Esophagus muscularis mucosa (tissue), 4 donors: ENCODE measurements at regions not wholly inside any gene's neighbourhood (a gene's known extent, or its start where the extent isn't known, plus 50 kb on each side); places are given as distances from the start of the nearest gene placed in this dataset.

Experiments
- EP300 ChIP-seq: sonication (generic); formaldehyde crosslinking; IDR thresholded peaks from one replicate; pipeline ENCODE4 v1.6.1; 2017; ENCODE audit warnings: antibody characterized with exemption
- POLR2A ChIP-seq: fragments of 450-650 bp; IDR thresholded peaks from one replicate; pipeline ENCODE4 v1.6.1; 2017; ENCODE audit warnings: antibody characterized with exemption, moderate library complexity, mild to moderate bottlenecking, low read depth
- POLR2AphosphoS5 ChIP-seq, 2 donors: sonication (generic); formaldehyde crosslinking; IDR thresholded peaks; one replicate each; pipeline ENCODE4 v1.6.1; 2017; ENCODE audit warnings: antibody characterized with exemption in 2 of 2
- TF ChIP-seq, protein P1 (sequence below), 3 experiments: fragments of 200-600 bp in 2 of 3; fragments of 450-650 bp in 1 of 3; sonication (generic) in 2 of 3; IDR thresholded peaks; one replicate each; pipeline ENCODE4 v1.5.1; 2017 to 2019; ENCODE audit warnings: antibody characterized with exemption in 3 of 3, mild to moderate bottlenecking in 2 of 3, moderate library complexity in 1 of 3

DNA sequence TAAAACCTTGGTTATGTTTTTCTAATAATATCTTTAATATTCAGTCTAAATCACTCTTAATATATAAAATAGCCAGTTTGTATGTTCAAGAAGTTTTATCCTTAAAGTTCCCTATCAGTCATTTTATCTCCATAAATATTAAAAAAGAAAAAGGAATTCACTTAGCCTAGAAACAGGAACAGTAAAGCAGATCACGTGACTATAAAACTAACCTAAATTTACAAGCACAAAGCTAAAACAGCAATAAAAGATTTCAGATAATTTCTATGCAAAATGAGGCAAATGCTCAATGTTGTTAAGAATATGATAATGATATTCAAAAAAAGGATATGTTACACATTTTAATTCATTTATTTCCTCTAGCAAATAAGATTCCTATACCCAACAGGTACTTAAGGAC lies 57.1 kb upstream of the TNIP3 start:
- TF ChIP-seq POLR2A (no peak), POLR2AphosphoS5 (IDR thresholded peaks at IDR 0.05) (no peak), EP300 (no peak)
- TF ChIP-seq, protein P1, sequence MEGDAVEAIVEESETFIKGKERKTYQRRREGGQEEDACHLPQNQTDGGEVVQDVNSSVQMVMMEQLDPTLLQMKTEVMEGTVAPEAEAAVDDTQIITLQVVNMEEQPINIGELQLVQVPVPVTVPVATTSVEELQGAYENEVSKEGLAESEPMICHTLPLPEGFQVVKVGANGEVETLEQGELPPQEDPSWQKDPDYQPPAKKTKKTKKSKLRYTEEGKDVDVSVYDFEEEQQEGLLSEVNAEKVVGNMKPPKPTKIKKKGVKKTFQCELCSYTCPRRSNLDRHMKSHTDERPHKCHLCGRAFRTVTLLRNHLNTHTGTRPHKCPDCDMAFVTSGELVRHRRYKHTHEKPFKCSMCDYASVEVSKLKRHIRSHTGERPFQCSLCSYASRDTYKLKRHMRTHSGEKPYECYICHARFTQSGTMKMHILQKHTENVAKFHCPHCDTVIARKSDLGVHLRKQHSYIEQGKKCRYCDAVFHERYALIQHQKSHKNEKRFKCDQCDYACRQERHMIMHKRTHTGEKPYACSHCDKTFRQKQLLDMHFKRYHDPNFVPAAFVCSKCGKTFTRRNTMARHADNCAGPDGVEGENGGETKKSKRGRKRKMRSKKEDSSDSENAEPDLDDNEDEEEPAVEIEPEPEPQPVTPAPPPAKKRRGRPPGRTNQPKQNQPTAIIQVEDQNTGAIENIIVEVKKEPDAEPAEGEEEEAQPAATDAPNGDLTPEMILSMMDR (IDR thresholded peaks at IDR 0.05): no peak
